ENCODE measurements at regions not wholly inside any gene's neighbourhood (a gene's known extent, or its start where the extent isn't known, plus 50 kb on each side); places are given as distances from the start of the nearest gene placed in this dataset.

- TF ChIP-seq POLR2AphosphoS5 (IDR thresholded peaks at IDR 0.05; ENCODE audit: insufficient read depth, low read depth, low read length) (no peak), CTCF (IDR thresholded peaks at IDR 0.05; ENCODE audit: extremely low read depth in 1 of 2, insufficient read depth in 1 of 2, low read depth in 1 of 2, low read length in 2 of 2) (no peak)
- TF ChIP-seq, protein P1, sequence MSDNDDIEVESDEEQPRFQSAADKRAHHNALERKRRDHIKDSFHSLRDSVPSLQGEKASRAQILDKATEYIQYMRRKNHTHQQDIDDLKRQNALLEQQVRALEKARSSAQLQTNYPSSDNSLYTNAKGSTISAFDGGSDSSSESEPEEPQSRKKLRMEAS (IDR thresholded peaks at IDR 0.05; ENCODE audit: insufficient read depth, insufficient read length), result no peak
Measured at GRCh38 chr10:106304056-106304455, 860.5 kb downstream of the SORCS1 start.

All from endothelial cell of umbilical vein (primary cell).